Heart left ventricle (tissue), 13 donors: ENCODE measurements at regions not wholly inside any gene's neighbourhood (a gene's known extent, or its start where the extent isn't known, plus 50 kb on each side); places are given as distances from the start of the nearest gene placed in this dataset.

Source experiments
- CTCF ChIP-seq, 12 donors: fragments of 200-600 bp; sonication (generic) in 4 of 12; IDR thresholded peaks; one replicate each; pipeline versions ENCODE4 v1.5.0 to v1.8.0; 2018 to 2022; ENCODE audit warnings: antibody characterized with exemption in 12 of 12, mild to moderate bottlenecking in 5 of 12
- POLR2A ChIP-seq, 2 donors: fragments of 450-650 bp; IDR thresholded peaks; one replicate each; pipeline ENCODE4 v1.6.1; 2017; ENCODE audit warnings: antibody characterized with exemption in 2 of 2, mild to moderate bottlenecking in 2 of 2, moderate library complexity in 2 of 2
- donor health status: ischemic (EF 13 %, LVEDD 7.1; RV severe dilation, severe dysfunction).
- donor health status: DM: no; HTN: yes; CAD: no.
- donor health status: DM: no; HTN: no; CAD: no.
- donor health status: ischemic (EF 25% LVEDD 6.9; RV normal size, moderate dysfunction).
- donor health status: ischemic (EF 25% LVEDD 5.7; RV mildly dilated, moderate dysfunction).
- donor health status: ischemic (EF 35%, LVEDD 5.7; RV mildly dilated, moderate dysfunction).
- donor health status: nonischemic (EF 11% LVEDD 7.7; RV severe dilation, severe dysfunction).
- donor health status: DM: yes; HTN: yes; CAD: no.
- donor health status: PGD.
- donor health status: ischemic (EF 29% LVEDD 5.4; RV normal size, mild dysfunction).
- donor health status: nonischemic (EF 23%, LVEDD 6.1; RV moderate dilation, normal function).

DNA sequence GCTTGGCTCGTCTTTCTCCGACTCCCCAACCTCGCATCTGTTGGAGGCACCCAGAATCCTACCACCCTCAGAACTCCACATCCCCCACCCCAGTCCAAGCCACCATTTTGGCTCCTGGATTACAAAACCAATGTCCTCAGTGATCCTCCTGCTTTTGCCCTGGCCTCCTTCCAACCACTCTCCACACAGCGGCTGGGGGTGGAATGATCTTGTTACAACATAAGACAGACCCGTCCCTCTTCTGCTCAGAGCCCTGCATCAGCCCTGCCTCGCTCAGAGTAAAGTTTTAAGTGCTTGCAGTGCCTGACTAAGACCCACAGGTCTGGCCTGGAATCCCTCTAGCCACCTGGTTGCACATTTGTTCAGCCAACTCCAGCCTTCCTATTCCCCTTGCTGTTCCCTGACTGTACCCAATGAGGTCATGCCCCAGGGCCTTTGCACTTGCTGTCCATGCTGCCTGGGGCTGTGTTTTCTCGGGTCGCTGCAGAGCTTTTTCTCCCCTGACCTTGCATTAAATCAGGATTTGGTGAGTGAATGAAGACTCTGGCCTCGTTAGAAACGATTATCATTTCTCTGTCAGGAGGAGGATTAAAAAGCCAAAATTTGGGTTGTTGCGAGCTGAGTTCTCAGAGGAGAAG, 67.3 kb downstream of the IGF2 start:
- TF ChIP-seq CTCF (IDR thresholded peaks at IDR 0.05): no peak
- TF ChIP-seq POLR2A (IDR thresholded peaks at IDR 0.05): no peak
